ENCODE measurements at regions not wholly inside any gene's neighbourhood (a gene's known extent, or its start where the extent isn't known, plus 50 kb on each side); places are given as distances from the start of the nearest gene placed in this dataset.

- no peak for TF ChIP-seq CTCF (conservative IDR thresholded peaks at IDR 0.05)
- no peak overlapping the region for H3K27ac Mint-ChIP-seq
- no peak overlapping the region for H3K4me2 ChIP-seq (ENCODE audit: insufficient read depth, insufficient read length, low read length)
- no peak overlapping the region for H3K14ac ChIP-seq (ENCODE audit: insufficient read depth, low read length)
- no peak overlapping the region for H3K4ac ChIP-seq (ENCODE audit: low read depth, low read length)
- H3K79me1 ChIP-seq (ENCODE audit: insufficient read depth, low read depth, low read length, poor library complexity, severe bottlenecking), result no peaks in the 10 kb centered on the region
- no peak overlapping the region for H3K9ac ChIP-seq (ENCODE audit: extremely low read depth, insufficient read length, low read length)
- no peaks in the 10 kb centered on the region for H4K20me1 ChIP-seq (ENCODE audit: control insufficient read depth, insufficient read depth, insufficient read length)
- H3K23me2 ChIP-seq (ENCODE audit: insufficient read length, low read depth, low read length, poor library complexity, severe bottlenecking), result no peaks in the 10 kb centered on the region
- H3K36me3 Mint-ChIP-seq (ENCODE audit: insufficient read depth in 1 of 3, low read depth in 3 of 3), result peaks cover 0 to 6% (median 0%) of the 10 kb centered on the region in 3 experiments; a peak in 4 of 7 replicates
- no peaks in the 10 kb centered on the region for H3K4me1 ChIP-seq (ENCODE audit: insufficient read depth, low read length)
- no peak overlapping the region for H2BK20ac ChIP-seq (ENCODE audit: low read depth, low read length, poor library complexity, severe bottlenecking)
- H3K79me2 ChIP-seq (ENCODE audit: insufficient read depth, low read length), result no peaks in the 10 kb centered on the region
- H2AFZ ChIP-seq (ENCODE audit: low read length), result no peak overlapping the region
- H3K9me3 Mint-ChIP-seq, result peaks cover 5 to 10% of the 10 kb centered on the region in 2 experiments; a peak in 4 of 5 replicates
- H3K4me1 Mint-ChIP-seq, result peaks cover 3 to 6% of the 10 kb centered on the region in 2 experiments; a peak in 1 of 4 replicates
- H3K56ac ChIP-seq (ENCODE audit: insufficient read length, low read depth, low read length), result no peak overlapping the region
- H3K27me3 ChIP-seq (ENCODE audit: insufficient read depth, low read length), result no peaks in the 10 kb centered on the region
- H2BK12ac ChIP-seq (ENCODE audit: insufficient read length, low read depth, low read length), result no peak overlapping the region
- no peak overlapping the region for H3K4me3 Mint-ChIP-seq
- H2BK5ac ChIP-seq (ENCODE audit: insufficient read length, low read length), result no peak overlapping the region
- no CpG with 5 or more reads among the region's 3 CpGs for WGBS (ENCODE audit: extremely low coverage, insufficient read length, low lambda C conversion rate)
- no peak overlapping the region for H3T11ph ChIP-seq (ENCODE audit: low read length)
- no peak overlapping the region for H4K8ac ChIP-seq (replicated peaks; ENCODE audit: insufficient read length, low read depth, low read length)
- H2AK5ac ChIP-seq (ENCODE audit: insufficient read length, low read length), result no peak overlapping the region
- H3K9me3 ChIP-seq (ENCODE audit: control insufficient read depth, low read depth, low read length), result no peaks in the 10 kb centered on the region
- no peak overlapping the region for H2BK120ac ChIP-seq (ENCODE audit: low read depth, low read length, poor library complexity, severe bottlenecking)
- no peak for DNase-seq
- peaks cover 2% of the 10 kb centered on the region; the same call in 1 of the 2 replicates for H3K27me3 Mint-ChIP-seq (ENCODE audit: low read depth)
- no peak overlapping the region for H3K27ac ChIP-seq (ENCODE audit: insufficient read length, low read depth, low read length)
- no peak overlapping the region for H4K91ac ChIP-seq (ENCODE audit: insufficient read length, low read depth, low read length)
- no peak overlapping the region for H3K18ac ChIP-seq (ENCODE audit: insufficient read length, low read depth, low read length)
- H4K5ac ChIP-seq (ENCODE audit: insufficient read length, low read depth, low read length), result no peak overlapping the region
- H2BK15ac ChIP-seq (ENCODE audit: low read depth, low read length), result no peak overlapping the region
- no peak overlapping the region for H3K23ac ChIP-seq (ENCODE audit: insufficient read length, low read depth, low read length)
Observed at GRCh38 chr2:147521936-147522335, 322.9 kb upstream of the ACVR2A start.
